HFFc6 (cell line): ENCODE measurements at regions not wholly inside any gene's neighbourhood (a gene's known extent, or its start where the extent isn't known, plus 50 kb on each side); places are given as distances from the start of the nearest gene placed in this dataset.

ENCODE experiments used
- DNase-seq: peaks from one replicate; pipeline ENCODE4 v3.0.0-alpha.2; 2018
- H3K27ac Mint-ChIP-seq: 2 replicates; pipeline ENCODE4 v1.8.0; 2020; ENCODE audit warnings: mild to moderate bottlenecking, mixed read lengths
- H3K27me3 Mint-ChIP-seq: 2 replicates; pipeline ENCODE4 v1.8.0; 2021; ENCODE audit warnings: mild to moderate bottlenecking, moderate library complexity, mixed read lengths; ENCODE audit not compliant: insufficient read depth
- H3K36me3 Mint-ChIP-seq: 2 replicates; pipeline ENCODE4 v1.8.0; 2021; ENCODE audit warnings: low read depth, mixed read lengths
- H3K4me1 Mint-ChIP-seq: 2 replicates; pipeline ENCODE4 v1.8.0; 2020; ENCODE audit warnings: low read depth, mixed read lengths
- H3K4me3 Mint-ChIP-seq: 2 replicates; pipeline ENCODE4 v1.8.0; 2020; ENCODE audit warnings: mild to moderate bottlenecking, moderate library complexity, mixed read lengths
- H3K9me3 Mint-ChIP-seq: 2 replicates; pipeline ENCODE4 v1.8.0; 2020; ENCODE audit warnings: mild to moderate bottlenecking, mixed read lengths
- TF ChIP-seq, protein P1 (sequence below): fragments of 200-600 bp; sonication (generic); IDR thresholded peaks from 2 replicates; pipeline ENCODE4 v1.5.0; 2021; ENCODE audit warnings: antibody characterized with exemption, mild to moderate bottlenecking

DNA sequence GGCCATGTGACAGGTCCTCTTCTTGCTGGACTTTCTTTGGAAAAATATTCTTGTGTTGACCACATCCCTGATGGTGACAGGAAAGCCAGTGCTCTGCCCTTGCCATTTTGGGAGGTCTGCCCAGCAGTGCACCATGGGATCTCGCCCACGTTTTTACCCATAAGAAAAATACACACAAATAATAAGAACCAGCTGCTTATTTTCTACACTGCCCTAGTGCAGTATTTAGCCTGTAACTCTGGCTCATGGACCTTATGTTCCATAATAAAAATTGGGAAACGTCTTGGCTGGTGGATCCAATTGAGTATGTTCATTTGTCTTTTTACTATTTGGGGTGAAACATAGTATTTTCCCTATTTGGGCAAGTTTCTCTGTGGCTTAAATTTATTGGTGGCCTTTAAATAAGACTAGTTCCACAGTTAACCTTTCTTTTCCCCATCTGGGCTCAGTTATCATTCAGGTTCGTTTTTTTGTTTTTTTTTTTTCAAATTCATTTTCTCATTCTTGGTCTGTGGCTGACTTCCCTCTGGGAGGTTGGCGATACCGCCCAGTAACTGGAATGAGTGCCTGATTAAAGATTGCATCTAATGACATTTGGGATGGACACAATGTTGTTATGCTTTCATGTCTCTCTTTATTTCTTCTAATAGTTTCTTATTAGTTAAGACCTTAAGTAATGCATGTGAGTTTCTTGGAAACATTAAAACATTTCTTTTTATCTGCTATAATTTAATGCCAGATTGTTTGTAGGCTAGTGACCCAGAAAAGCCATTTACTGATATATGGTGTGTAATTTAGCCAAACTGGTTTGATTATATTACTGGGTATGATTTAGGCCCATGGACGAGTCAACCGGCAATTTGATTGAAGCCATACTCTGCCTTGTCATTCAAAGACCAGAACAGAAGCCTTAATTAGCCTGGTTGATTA is 163.7 kb downstream of the FGF10 start:
- Mint-ChIP-seq H3K4me3 (no peak overlapping the region), H3K4me1 (no peaks in the 10 kb centered on the region), H3K9me3 (peaks cover 16% of the 10 kb centered on the region), H3K27ac (no peak overlapping the region), H3K27me3 (peaks cover 1% of the 10 kb centered on the region), H3K36me3 (no peaks in the 10 kb centered on the region)
- TF ChIP-seq, protein P1, sequence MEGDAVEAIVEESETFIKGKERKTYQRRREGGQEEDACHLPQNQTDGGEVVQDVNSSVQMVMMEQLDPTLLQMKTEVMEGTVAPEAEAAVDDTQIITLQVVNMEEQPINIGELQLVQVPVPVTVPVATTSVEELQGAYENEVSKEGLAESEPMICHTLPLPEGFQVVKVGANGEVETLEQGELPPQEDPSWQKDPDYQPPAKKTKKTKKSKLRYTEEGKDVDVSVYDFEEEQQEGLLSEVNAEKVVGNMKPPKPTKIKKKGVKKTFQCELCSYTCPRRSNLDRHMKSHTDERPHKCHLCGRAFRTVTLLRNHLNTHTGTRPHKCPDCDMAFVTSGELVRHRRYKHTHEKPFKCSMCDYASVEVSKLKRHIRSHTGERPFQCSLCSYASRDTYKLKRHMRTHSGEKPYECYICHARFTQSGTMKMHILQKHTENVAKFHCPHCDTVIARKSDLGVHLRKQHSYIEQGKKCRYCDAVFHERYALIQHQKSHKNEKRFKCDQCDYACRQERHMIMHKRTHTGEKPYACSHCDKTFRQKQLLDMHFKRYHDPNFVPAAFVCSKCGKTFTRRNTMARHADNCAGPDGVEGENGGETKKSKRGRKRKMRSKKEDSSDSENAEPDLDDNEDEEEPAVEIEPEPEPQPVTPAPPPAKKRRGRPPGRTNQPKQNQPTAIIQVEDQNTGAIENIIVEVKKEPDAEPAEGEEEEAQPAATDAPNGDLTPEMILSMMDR: no peak
- DNase-seq: no peak

DNA sequence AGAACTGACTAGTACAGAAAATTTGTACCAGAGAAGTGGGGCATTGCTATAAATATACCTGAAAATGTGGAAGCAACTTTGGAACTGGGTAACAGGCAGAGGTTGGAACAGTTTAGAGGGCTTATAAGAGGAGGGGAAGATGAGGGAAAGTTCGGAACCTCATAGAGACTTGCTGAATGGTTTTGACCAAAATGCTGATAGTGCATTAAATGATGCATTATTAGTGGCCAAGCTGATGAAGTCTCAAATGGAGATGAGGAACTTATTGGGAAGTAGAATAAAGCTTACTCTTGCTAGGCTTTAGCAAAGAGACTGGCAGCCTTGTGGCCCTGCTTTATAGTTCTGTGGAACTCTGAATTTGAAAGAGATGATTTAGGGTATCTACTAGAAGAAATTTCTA is 189.8 kb downstream of the FGF10 start:
- Mint-ChIP-seq H3K9me3 (peaks cover 53% of the 10 kb centered on the region), H3K27ac (no peak overlapping the region), H3K36me3 (no peaks in the 10 kb centered on the region; the same call in 1 of the 2 replicates), H3K27me3 (peaks cover 2% of the 10 kb centered on the region; the same call in 1 of the 2 replicates), H3K4me1 (no peaks in the 10 kb centered on the region), H3K4me3 (no peak overlapping the region)
- DNase-seq: no peak
- TF ChIP-seq, protein P1: no peak

DNA sequence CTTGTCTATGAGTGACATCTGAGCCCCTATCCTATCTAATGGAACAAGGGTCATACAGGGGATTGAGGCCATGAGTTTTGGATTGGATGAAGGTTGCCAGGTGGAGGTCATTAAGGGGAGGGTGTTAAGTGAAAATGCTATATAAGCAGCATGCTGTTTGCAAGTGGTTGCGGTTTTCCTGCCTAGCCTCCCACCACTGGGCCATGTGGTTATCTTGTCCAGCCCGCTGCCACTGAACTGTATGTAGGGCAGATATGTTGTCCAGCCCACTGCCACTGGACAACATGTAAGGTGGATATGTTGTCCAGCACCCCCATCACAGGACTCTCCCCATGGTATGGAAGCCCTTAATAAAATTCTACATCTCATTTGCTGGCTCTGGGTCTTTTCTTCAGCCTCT is 200.0 kb downstream of the FGF10 start:
- Mint-ChIP-seq H3K9me3 (peaks cover 17% of the 10 kb centered on the region), H3K36me3 (no peaks in the 10 kb centered on the region), H3K4me1 (no peaks in the 10 kb centered on the region), H3K4me3 (no peak overlapping the region), H3K27me3 (no peaks in the 10 kb centered on the region), H3K27ac (no peak overlapping the region)
- TF ChIP-seq, protein P1: no peak
- no peak for DNase-seq

DNA sequence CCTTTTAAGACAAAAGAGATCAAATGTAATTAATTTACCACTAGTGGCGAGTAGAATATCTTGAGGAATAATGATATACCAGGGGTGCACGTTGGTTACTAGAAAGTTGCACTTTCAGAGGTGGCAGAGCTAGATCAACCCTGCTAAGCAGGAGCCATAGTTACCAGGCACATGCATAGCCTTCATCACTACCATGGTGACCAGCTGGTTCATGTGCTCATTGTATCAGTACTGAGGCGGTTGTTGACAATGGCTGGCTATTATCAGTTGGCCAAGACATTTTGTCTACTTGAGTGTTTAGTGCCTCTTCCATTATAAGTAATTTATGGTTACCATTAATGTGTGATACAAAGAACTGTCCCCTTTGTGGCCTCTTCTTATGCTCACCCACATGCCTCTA is 201.2 kb downstream of the FGF10 start:
- peaks cover 18% of the 10 kb centered on the region for H3K9me3 Mint-ChIP-seq
- no peak overlapping the region for H3K27ac Mint-ChIP-seq
- no peaks in the 10 kb centered on the region for H3K4me1 Mint-ChIP-seq
- no peak overlapping the region for H3K4me3 Mint-ChIP-seq
- H3K27me3 Mint-ChIP-seq: no peaks in the 10 kb centered on the region
- DNase-seq: no peak
- H3K36me3 Mint-ChIP-seq: no peaks in the 10 kb centered on the region
- TF ChIP-seq, protein P1: no peak

DNA sequence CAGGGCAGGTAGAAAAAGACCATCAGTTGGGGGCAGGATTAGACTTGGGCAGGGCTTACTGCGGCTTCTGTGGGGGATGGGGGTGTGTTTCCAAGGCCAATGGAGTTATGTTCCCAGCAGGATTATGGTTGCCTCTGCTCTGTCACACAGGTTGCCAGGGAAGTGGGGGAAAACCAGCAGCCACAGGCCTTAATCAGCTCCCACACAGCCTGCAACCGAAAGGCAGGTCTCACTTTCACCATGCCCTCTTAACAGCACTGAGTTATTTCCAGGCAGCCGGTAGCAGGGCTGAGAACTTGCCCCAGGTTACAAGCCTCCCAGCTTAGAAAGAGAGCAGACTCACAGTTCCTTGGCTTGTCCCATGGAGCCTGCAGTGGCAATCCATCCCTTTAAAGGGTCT is 205.5 kb downstream of the FGF10 start:
- Mint-ChIP-seq H3K9me3 (peaks cover 31% of the 10 kb centered on the region), H3K27me3 (peaks cover 2% of the 10 kb centered on the region; the same call in 1 of the 2 replicates), H3K27ac (no peak overlapping the region), H3K4me3 (no peak overlapping the region), H3K36me3 (no peaks in the 10 kb centered on the region), H3K4me1 (no peaks in the 10 kb centered on the region)
- DNase-seq: no peak
- TF ChIP-seq, protein P1: no peak
